ENCODE measurements at regions not wholly inside any gene's neighbourhood (a gene's known extent, or its start where the extent isn't known, plus 50 kb on each side); places are given as distances from the start of the nearest gene placed in this dataset.
A peak's percentile ranks its signal among the peaks of the same experiment; 100 is the strongest.

GRCh38 chrX:96407981-96408380 lies 276.7 kb upstream of the DIAPH2 start:
- intact Hi-C loops (cut with DNase I), result no loop called here
- H3K27ac ChIP-seq (ENCODE audit: low read depth in 1 of 2, low read length in 2 of 2), result no peak overlapping the region
- WGBS, 2 donors, result 45 to 51% methylated on average over 2 of the region's 2 CpGs

GRCh38 chrX:96410927-96411326 lies 273.7 kb upstream of the DIAPH2 start:
- Histone ChIP-seq H3K4me3 (ENCODE audit: low read length in 2 of 2) (no peak overlapping the region), H3K27me3 (ENCODE audit: control insufficient read depth in 1 of 2, insufficient read depth in 2 of 2, low read length in 1 of 2) (no peaks in the 10 kb centered on the region), H3K9me3 (ENCODE audit: control insufficient read depth, low read length) (no peaks in the 10 kb centered on the region), H3K36me3 (ENCODE audit: control insufficient read depth in 1 of 2, insufficient read depth in 2 of 2, low read length in 1 of 2) (no peaks in the 10 kb centered on the region), H3K4me1 (ENCODE audit: control insufficient read depth in 1 of 2, insufficient read depth in 2 of 2, low read length in 2 of 2) (peaks cover 2 to 8% of the 10 kb centered on the region in 2 donors), H3K27ac (ENCODE audit: low read depth in 1 of 2, low read length in 2 of 2) (no peak overlapping the region)
- no peak for ATAC-seq (ENCODE audit: low FRiP score)
- intact Hi-C loops (cut with DNase I), result no loop called here
- 72 to 80% methylated on average over 2 of the region's 2 CpGs for WGBS, 2 donors
- DNase-seq, result no peak

More at GRCh38 chrX:96407981-96408380, 276.7 kb upstream of the DIAPH2 start:
- no peaks in the 10 kb centered on the region for H3K36me3 ChIP-seq (ENCODE audit: control insufficient read depth in 1 of 2, insufficient read depth in 2 of 2, low read length in 1 of 2)
- peaks cover 2 to 8% of the 10 kb centered on the region in 2 donors for H3K4me1 ChIP-seq (ENCODE audit: control insufficient read depth in 1 of 2, insufficient read depth in 2 of 2, low read length in 2 of 2)
- H3K27me3 ChIP-seq (ENCODE audit: control insufficient read depth in 1 of 2, insufficient read depth in 2 of 2, low read length in 1 of 2), result no peaks in the 10 kb centered on the region
- no peaks in the 10 kb centered on the region for H3K9me3 ChIP-seq (ENCODE audit: control insufficient read depth, low read length)
- no peak overlapping the region for H3K4me3 ChIP-seq (ENCODE audit: low read length in 2 of 2)
- DNase-seq, result no peak
- no peak for ATAC-seq (ENCODE audit: low FRiP score)

DNA sequence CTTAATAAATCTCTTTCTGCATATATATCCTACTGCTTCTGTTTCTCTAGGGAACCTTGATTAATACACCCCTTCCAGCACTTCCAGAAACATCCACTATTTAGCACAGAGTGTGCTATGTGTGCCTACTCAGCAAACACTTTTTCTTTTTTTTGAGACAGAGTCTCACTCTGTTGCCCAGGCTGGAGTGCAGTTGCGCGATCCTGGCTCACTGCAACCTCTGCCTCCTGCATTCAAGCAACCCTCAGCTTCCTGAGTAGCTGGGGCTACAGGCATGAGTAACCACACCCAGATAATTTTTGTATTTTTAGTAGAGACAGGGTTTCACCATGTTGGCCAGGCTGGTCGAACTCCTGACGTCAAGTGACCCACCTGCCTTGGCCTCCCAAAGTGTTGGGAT lies 266.9 kb upstream of the DIAPH2 start:
- Histone ChIP-seq H3K4me1 (ENCODE audit: control insufficient read depth in 1 of 2, insufficient read depth in 2 of 2, low read length in 2 of 2) (no peaks in the 10 kb centered on the region), H3K27ac (ENCODE audit: low read depth in 1 of 2, low read length in 2 of 2) (no peak overlapping the region), H3K27me3 (ENCODE audit: control insufficient read depth in 1 of 2, insufficient read depth in 2 of 2, low read length in 1 of 2) (no peaks in the 10 kb centered on the region), H3K9me3 (ENCODE audit: control insufficient read depth, low read length) (no peaks in the 10 kb centered on the region), H3K36me3 (ENCODE audit: control insufficient read depth in 1 of 2, insufficient read depth in 2 of 2, low read length in 1 of 2) (no peaks in the 10 kb centered on the region), H3K4me3 (ENCODE audit: low read length in 2 of 2) (no peak overlapping the region)
- WGBS, 2 donors, result 87 to 95% methylated on average over 4 of the region's 4 CpGs
- intact Hi-C loops (cut with DNase I), result no loop called here
- no peak for ATAC-seq (ENCODE audit: low FRiP score)
- DNase-seq, result no peak

- intact Hi-C loops (cut with DNase I), result no loop called here
- H3K4me1 ChIP-seq (ENCODE audit: control insufficient read depth in 1 of 2, insufficient read depth in 2 of 2, low read length in 2 of 2), result peaks cover 0 to 2% of the 10 kb centered on the region in 2 donors
- ATAC-seq (ENCODE audit: low FRiP score), result no peak
- no peak overlapping the region for H3K27ac ChIP-seq (ENCODE audit: low read depth in 1 of 2, low read length in 2 of 2)
- H3K27me3 ChIP-seq (ENCODE audit: control insufficient read depth in 1 of 2, insufficient read depth in 2 of 2, low read length in 1 of 2), result no peaks in the 10 kb centered on the region
- H3K4me3 ChIP-seq (ENCODE audit: low read length in 2 of 2), result no peak overlapping the region
- H3K9me3 ChIP-seq (ENCODE audit: control insufficient read depth, low read length), result no peaks in the 10 kb centered on the region
- DNase-seq, result no peak
- WGBS, 2 donors, result 37 to 46% methylated on average over 3 of the region's 3 CpGs
- H3K36me3 ChIP-seq (ENCODE audit: control insufficient read depth in 1 of 2, insufficient read depth in 2 of 2, low read length in 1 of 2), result no peaks in the 10 kb centered on the region
Observed at GRCh38 chrX:96424007-96424406, 260.6 kb upstream of the DIAPH2 start.

- no peak overlapping the region for H3K27ac ChIP-seq (ENCODE audit: low read depth in 1 of 2, low read length in 2 of 2)
- H3K9me3 ChIP-seq (ENCODE audit: control insufficient read depth, low read length), result no peaks in the 10 kb centered on the region
- peaks cover 0 to 2% of the 10 kb centered on the region in 2 donors for H3K4me1 ChIP-seq (ENCODE audit: control insufficient read depth in 1 of 2, insufficient read depth in 2 of 2, low read length in 2 of 2)
- H3K4me3 ChIP-seq (ENCODE audit: low read length in 2 of 2), result no peak overlapping the region
- no peak for DNase-seq
- H3K36me3 ChIP-seq (ENCODE audit: control insufficient read depth in 1 of 2, insufficient read depth in 2 of 2, low read length in 1 of 2), result no peaks in the 10 kb centered on the region
- intact Hi-C loops (cut with DNase I), result no loop called here
- ATAC-seq (ENCODE audit: low FRiP score), result no peak
- no peaks in the 10 kb centered on the region for H3K27me3 ChIP-seq (ENCODE audit: control insufficient read depth in 1 of 2, insufficient read depth in 2 of 2, low read length in 1 of 2)
Observed at GRCh38 chrX:96425200-96425599, 259.4 kb upstream of the DIAPH2 start.

DNA sequence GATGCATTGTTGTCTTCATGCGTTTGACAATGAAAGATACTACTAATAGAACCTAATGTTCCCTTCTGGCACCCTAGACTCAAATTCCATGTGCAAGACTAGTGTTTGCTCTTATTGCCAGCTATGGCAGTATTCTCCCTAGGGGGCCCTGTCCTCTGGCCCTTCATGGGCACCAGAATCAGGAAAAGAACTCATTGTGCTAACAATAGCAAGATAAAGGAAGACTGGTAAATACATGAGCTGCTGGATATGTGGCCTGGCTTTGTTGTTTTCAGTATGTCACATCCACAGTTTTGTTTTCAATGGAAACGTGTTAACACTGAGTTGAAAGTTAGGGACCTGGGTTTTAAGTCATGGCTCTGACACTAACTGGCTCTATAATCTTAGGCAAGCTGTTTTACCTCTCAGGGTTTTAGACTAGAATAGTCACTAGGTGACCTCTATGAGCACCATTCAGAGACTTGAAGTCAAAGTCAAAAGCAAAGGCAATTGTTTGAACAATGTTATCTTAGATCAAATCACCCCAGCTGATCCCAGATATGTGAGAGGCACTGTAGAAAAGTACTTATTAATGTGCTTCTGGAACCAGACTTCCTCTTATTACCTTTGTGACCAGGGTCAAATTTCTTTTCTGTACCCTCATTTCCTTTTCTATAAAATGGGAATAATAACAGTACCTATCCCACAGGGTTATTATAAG lies 253.7 kb upstream of the DIAPH2 start:
- H3K4me1 ChIP-seq (ENCODE audit: control insufficient read depth in 1 of 2, insufficient read depth in 2 of 2, low read length in 2 of 2), result peaks cover 0 to 2% of the 10 kb centered on the region in 2 donors
- no peak overlapping the region for H3K4me3 ChIP-seq (ENCODE audit: low read length in 2 of 2)
- no peaks in the 10 kb centered on the region for H3K27me3 ChIP-seq (ENCODE audit: control insufficient read depth in 1 of 2, insufficient read depth in 2 of 2, low read length in 1 of 2)
- 7 to 26% methylated on average over 2 of the region's 2 CpGs for WGBS, 2 donors
- H3K27ac ChIP-seq (ENCODE audit: low read depth in 1 of 2, low read length in 2 of 2), result no peak overlapping the region
- ATAC-seq (ENCODE audit: low FRiP score) (no peak), DNase-seq (no peak)
- intact Hi-C loops (cut with DNase I), result loop anchor here in 1 of 2 donors (10.0 kb wide), 1 partner anchor 254 kb away; the partner anchor contains the start of gene DIAPH2
- no peaks in the 10 kb centered on the region for H3K36me3 ChIP-seq (ENCODE audit: control insufficient read depth in 1 of 2, insufficient read depth in 2 of 2, low read length in 1 of 2)
- H3K9me3 ChIP-seq (ENCODE audit: control insufficient read depth, low read length), result no peaks in the 10 kb centered on the region

DNA sequence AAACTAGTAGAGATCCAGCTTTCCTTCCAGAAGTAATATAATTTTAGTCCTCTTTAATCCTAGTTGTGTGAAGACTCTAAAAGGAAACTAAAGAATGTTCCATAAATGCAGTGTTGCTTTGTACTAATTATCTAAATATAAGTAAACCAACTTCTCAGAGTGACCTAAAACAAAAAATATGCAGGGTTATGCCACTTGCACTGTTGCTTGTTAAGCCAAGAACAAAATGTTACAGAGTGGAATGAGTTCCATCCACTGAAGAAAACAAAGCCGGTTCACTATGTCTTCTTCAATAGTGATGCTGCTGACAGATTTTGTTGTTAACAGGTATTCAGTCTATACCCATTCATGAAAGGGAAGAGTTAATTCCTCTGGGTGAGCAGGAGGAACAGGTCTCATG lies 252.0 kb upstream of the DIAPH2 start:
- 5 to 45% methylated on average over 1 of the region's 1 CpG for WGBS, 2 donors
- Histone ChIP-seq H3K27me3 (ENCODE audit: control insufficient read depth in 1 of 2, insufficient read depth in 2 of 2, low read length in 1 of 2) (no peaks in the 10 kb centered on the region), H3K27ac (ENCODE audit: low read depth in 1 of 2, low read length in 2 of 2) (peak overlapping the region in 1 of 2 donors; percentile 44), H3K9me3 (ENCODE audit: control insufficient read depth, low read length) (no peaks in the 10 kb centered on the region), H3K36me3 (ENCODE audit: control insufficient read depth in 1 of 2, insufficient read depth in 2 of 2, low read length in 1 of 2) (no peaks in the 10 kb centered on the region), H3K4me3 (ENCODE audit: low read length in 2 of 2) (no peak overlapping the region), H3K4me1 (ENCODE audit: control insufficient read depth in 1 of 2, insufficient read depth in 2 of 2, low read length in 2 of 2) (peaks cover 0 to 2% of the 10 kb centered on the region in 2 donors)
- intact Hi-C loops (cut with DNase I), result loop anchor here in 1 of 2 donors (10.0 kb wide), 1 partner anchor 252 kb away; the partner anchor contains the start of gene DIAPH2
- ATAC-seq (ENCODE audit: low FRiP score) (peak; percentile 22), DNase-seq (no peak)

DNA sequence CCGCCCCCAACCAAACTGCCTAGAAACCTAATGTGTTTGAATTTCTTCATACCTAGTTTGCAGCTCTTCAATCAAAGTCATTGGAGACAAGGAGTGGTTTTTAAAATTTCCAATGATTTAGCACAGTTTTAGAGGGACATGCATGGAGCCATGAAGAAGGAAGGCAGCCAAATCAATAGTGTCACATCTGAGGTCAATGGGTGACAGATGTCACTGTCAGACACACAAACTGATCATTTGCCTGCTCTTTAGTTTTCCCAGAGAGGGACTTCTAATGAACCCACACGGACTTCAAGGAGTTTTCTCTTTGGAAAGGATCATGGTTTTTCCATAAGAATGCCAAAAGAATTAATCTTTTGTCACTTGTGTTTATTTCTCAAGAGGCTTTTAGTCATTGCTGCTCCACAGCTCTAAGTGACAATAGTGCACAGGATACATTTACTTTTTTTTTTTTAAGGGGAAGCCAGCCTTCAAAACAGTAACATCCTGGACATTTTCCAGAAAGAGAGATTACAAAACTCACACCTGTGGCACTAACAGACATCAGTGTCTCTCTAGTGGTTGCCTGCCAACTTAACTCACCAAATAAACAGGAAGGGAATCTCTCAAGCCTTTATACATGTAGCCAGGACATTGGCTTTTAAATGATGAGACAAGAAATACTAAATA lies 251.1 kb upstream of the DIAPH2 start:
- Histone ChIP-seq H3K27me3 (ENCODE audit: control insufficient read depth in 1 of 2, insufficient read depth in 2 of 2, low read length in 1 of 2) (no peaks in the 10 kb centered on the region), H3K4me3 (ENCODE audit: low read length in 2 of 2) (no peak overlapping the region), H3K27ac (ENCODE audit: low read depth in 1 of 2, low read length in 2 of 2) (no peak overlapping the region), H3K36me3 (ENCODE audit: control insufficient read depth in 1 of 2, insufficient read depth in 2 of 2, low read length in 1 of 2) (no peaks in the 10 kb centered on the region), H3K9me3 (ENCODE audit: control insufficient read depth, low read length) (no peaks in the 10 kb centered on the region), H3K4me1 (ENCODE audit: control insufficient read depth in 1 of 2, insufficient read depth in 2 of 2, low read length in 2 of 2) (peaks cover 0 to 2% of the 10 kb centered on the region in 2 donors)
- WGBS, 2 donors, result 44 to 57% methylated on average over 2 of the region's 2 CpGs
- no peak for ATAC-seq (ENCODE audit: low FRiP score)
- intact Hi-C loops (cut with DNase I), result loop anchor here in 1 of 2 donors (10.0 kb wide), 1 partner anchor 251 kb away; the partner anchor contains the start of gene DIAPH2
- DNase-seq, result no peak

Data from aorta (tissue), 5 donors.